Fibroblast of lung (primary cell): ENCODE measurements at regions not wholly inside any gene's neighbourhood (a gene's known extent, or its start where the extent isn't known, plus 50 kb on each side); places are given as distances from the start of the nearest gene placed in this dataset.
"Not testable (repeated sequence)": the region's sequence is repeated elsewhere in the genome, so short reads cannot be mapped to it uniquely, and the experiment has no call there.

ENCODE experiments used
- DNase-seq, 2 donors: peaks; one replicate each; pipeline versions ENCODE4 v3.0.0 to v3.0.0-alpha.2; 2010; ENCODE audit warnings: low read depth in 2 of 2
- H2AFZ ChIP-seq: 2 replicates; pipeline ENCODE4 v1.5.1; 2012; ENCODE audit warnings: low read length, control low read depth, inconsistent platforms
- H3K27ac ChIP-seq: 2 replicates; pipeline ENCODE4 v1.5.1; 2011; ENCODE audit warnings: low read length, control low read depth; ENCODE audit not compliant: insufficient read depth
- H3K27me3 ChIP-seq: 2 replicates; pipeline ENCODE4 v1.5.1; 2011; ENCODE audit warnings: mild to moderate bottlenecking, low read length; ENCODE audit not compliant: control insufficient read depth, insufficient read depth
- H3K36me3 ChIP-seq: 2 replicates; pipeline ENCODE4 v1.5.1; 2011; ENCODE audit warnings: low read length; ENCODE audit not compliant: control insufficient read depth, insufficient read depth
- H3K4me1 ChIP-seq: 2 replicates; pipeline ENCODE4 v1.5.1; 2011; ENCODE audit warnings: low read length; ENCODE audit not compliant: control insufficient read depth, insufficient read depth; ENCODE audit errors: extremely low read depth
- H3K4me2 ChIP-seq: 2 replicates; pipeline ENCODE4 v1.5.1; 2011; ENCODE audit warnings: low read length, control low read depth; ENCODE audit not compliant: insufficient read depth; ENCODE audit errors: extremely low read depth
- H3K4me3 ChIP-seq, 4 experiments: fragments of 200-600 bp in 1 of 4; sonication (generic) in 1 of 4; replicated peaks in 1 of 4; 2 replicates each; pipeline ENCODE4 v1.5.1; 2011 to 2016; ENCODE audit warnings: low read length in 4 of 4, low read depth in 3 of 4, mild to moderate bottlenecking in 3 of 4, control low read depth in 2 of 4, inconsistent platforms in 1 of 4, mixed read lengths in 1 of 4; ENCODE audit not compliant: insufficient read depth in 1 of 4; ENCODE audit errors: control extremely low read depth in 1 of 4
- H3K79me2 ChIP-seq: 2 replicates; pipeline ENCODE4 v1.5.1; 2012; ENCODE audit warnings: mild to moderate bottlenecking, low read length, inconsistent platforms; ENCODE audit not compliant: control insufficient read depth, insufficient read depth
- H3K9ac ChIP-seq: 2 replicates; pipeline ENCODE4 v1.5.1; 2011; ENCODE audit warnings: mild to moderate bottlenecking, low read length, control low read depth; ENCODE audit not compliant: insufficient read depth
- H3K9me3 ChIP-seq: 2 replicates; pipeline ENCODE4 v1.5.1; 2012; ENCODE audit warnings: low read depth, low read length; ENCODE audit not compliant: control insufficient read depth, insufficient read depth
- H4K20me1 ChIP-seq: 2 replicates; pipeline ENCODE4 v1.5.1; 2011; ENCODE audit warnings: low read length; ENCODE audit not compliant: control insufficient read depth, insufficient read depth; ENCODE audit errors: extremely low read depth
- CTCF ChIP-seq, 2 donors: IDR thresholded peaks in 1 of 2; conservative IDR thresholded peaks in 1 of 2; 1 replicate in 1 of 2; 2 replicates in 1 of 2; pipeline ENCODE4 v1.5.1; 2011 to 2012; ENCODE audit warnings: low read length in 2 of 2, control low read depth in 1 of 2, inconsistent platforms in 1 of 2, low read depth in 1 of 2, mild to moderate bottlenecking in 1 of 2
- EZH2 ChIP-seq: IDR thresholded peaks from 2 replicates; pipeline ENCODE4 v1.5.1; 2012; ENCODE audit warnings: low read length, control low read depth, mild to moderate bottlenecking; ENCODE audit errors: missing control alignments

DNA sequence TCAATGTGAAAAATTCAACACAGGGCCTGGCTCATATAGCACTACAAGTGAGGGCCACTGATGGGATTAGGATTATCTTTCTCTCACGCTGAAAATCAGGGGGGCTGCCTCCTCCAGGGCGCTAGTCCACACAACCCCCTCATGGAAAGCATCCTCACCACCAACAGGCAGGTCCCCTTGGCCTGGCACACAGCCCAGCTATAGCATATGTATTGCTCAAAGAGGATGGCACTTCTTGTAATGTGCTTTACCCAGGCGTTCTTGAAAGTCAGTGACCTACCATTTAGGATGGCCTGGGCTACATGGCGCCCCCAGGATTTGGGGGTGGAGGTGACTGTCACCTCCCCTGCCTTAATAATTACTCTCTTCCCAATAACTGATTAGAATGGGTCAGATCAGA, 71.0 kb upstream of the LSM6 start:
- Histone ChIP-seq H3K27me3 (no peaks in the 10 kb centered on the region), H3K9ac (no peak overlapping the region), H2AFZ (no peak overlapping the region), H3K9me3 (no peaks in the 10 kb centered on the region), H3K27ac (no peak overlapping the region), H3K4me3 (no peak overlapping the region), H3K4me1 (no peaks in the 10 kb centered on the region), H3K4me2 (no peak overlapping the region), H3K36me3 (no peaks in the 10 kb centered on the region), H4K20me1 (no peaks in the 10 kb centered on the region), H3K79me2 (no peaks in the 10 kb centered on the region)
- no peak for DNase-seq
- TF ChIP-seq CTCF (conservative IDR thresholded peaks at IDR 0.05 in 1 of 2, IDR thresholded peaks at IDR 0.05 in 1 of 2; ENCODE audit: low read depth in 1 of 2, low read length in 2 of 2): no peak
- no peak for TF ChIP-seq EZH2

DNA sequence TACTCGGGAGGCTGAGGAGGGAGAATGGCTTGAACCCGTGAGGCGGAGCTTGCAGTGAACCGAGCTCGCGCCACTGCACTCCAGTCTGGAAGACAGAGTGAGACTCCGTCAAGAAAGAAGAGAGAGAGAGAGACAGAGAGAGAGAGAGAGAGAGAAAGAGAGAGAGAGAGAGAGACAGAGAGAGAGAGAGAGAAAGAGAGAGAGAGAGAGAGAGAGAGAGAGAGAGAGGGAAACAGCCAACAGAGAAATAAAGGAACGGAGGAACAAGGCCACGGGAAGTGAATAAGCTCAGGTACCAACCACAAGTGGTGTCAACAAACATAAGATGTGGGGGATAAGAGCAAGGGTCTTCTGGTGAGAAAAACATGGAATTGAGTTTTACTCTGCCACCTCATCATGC, 71.5 kb upstream of the LSM6 start:
- not testable (repeated sequence) for H3K4me2 ChIP-seq, H3K27ac ChIP-seq, H3K4me3 ChIP-seq, H3K36me3 ChIP-seq, H3K9me3 ChIP-seq, H3K9ac ChIP-seq, H2AFZ ChIP-seq, H3K4me1 ChIP-seq, H3K79me2 ChIP-seq, H3K27me3 ChIP-seq, H4K20me1 ChIP-seq, DNase-seq

DNA sequence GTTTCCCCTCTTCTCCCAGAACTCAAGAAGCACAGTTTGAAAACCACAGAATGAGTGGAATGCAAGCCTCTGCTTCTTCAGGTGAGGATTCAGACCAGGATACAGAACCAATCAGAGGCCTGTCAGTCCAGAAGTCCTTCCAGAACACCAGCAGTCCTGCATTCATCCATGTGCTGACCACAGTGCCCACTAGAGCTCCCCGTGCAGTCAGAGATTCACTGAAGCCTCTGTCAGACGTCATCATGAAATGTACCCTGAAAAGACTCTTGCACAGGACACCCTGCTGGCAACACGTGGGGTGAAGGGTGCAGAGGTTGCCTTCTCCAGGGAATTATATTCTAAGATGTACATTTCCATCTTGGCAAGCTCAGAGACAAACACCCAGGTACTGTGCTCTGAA, 75.9 kb upstream of the LSM6 start:
- Histone ChIP-seq H3K27me3 (no peaks in the 10 kb centered on the region), H3K9ac (no peak overlapping the region), H3K4me3 (no peak overlapping the region), H3K36me3 (no peaks in the 10 kb centered on the region), H3K27ac (no peak overlapping the region), H3K9me3 (no peaks in the 10 kb centered on the region), H3K4me2 (no peak overlapping the region), H4K20me1 (no peaks in the 10 kb centered on the region), H3K4me1 (no peaks in the 10 kb centered on the region), H2AFZ (no peak overlapping the region), H3K79me2 (no peaks in the 10 kb centered on the region)
- no peak for DNase-seq
- TF ChIP-seq CTCF (conservative IDR thresholded peaks at IDR 0.05 in 1 of 2, IDR thresholded peaks at IDR 0.05 in 1 of 2; ENCODE audit: low read depth in 1 of 2, low read length in 2 of 2): no peak
- TF ChIP-seq EZH2: no peak

DNA sequence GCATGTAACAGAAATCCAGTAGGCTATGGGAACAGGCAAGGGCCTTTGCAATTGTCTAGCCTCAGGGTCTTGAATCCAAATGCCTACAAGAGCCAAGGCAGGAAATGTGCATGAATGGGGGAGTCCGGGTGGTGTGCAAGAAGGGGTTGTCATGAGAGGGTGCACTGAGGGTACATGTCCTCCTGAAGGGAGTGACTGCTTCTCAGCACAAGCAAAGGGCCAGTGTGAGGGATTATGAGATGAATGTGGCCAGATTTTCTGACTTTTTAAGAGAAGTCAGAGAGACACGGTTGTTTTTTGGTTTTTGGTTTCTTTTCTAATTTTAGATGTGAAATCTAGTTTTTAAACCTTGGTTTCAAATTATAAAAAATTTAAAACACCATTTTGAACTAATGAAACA, 76.5 kb upstream of the LSM6 start:
- Histone ChIP-seq H3K9ac (no peak overlapping the region), H4K20me1 (no peaks in the 10 kb centered on the region), H3K4me3 (no peak overlapping the region), H3K36me3 (no peaks in the 10 kb centered on the region), H3K4me1 (no peaks in the 10 kb centered on the region), H3K4me2 (no peak overlapping the region), H2AFZ (no peak overlapping the region), H3K27me3 (no peaks in the 10 kb centered on the region), H3K27ac (no peak overlapping the region), H3K79me2 (no peaks in the 10 kb centered on the region), H3K9me3 (no peaks in the 10 kb centered on the region)
- DNase-seq: no peak
- no peak for TF ChIP-seq EZH2
- no peak for TF ChIP-seq CTCF (conservative IDR thresholded peaks at IDR 0.05 in 1 of 2, IDR thresholded peaks at IDR 0.05 in 1 of 2; ENCODE audit: low read depth in 1 of 2, low read length in 2 of 2)
